CD4-positive, alpha-beta T cell (primary cell): ENCODE measurements at regions not wholly inside any gene's neighbourhood (a gene's known extent, or its start where the extent isn't known, plus 50 kb on each side); places are given as distances from the start of the nearest gene placed in this dataset.

ENCODE experiments used
- ATAC-seq: fragments of 200-7000 bp; cut with Tn5 transposase; one replicate; pipeline ENCODE4 v1.10.0; 2022; ENCODE audit warnings: mild to moderate bottlenecking; ENCODE audit not compliant: poor library complexity
- CTCF ChIA-PET: fragments of 350-600 bp; sonication (Branson Sonifier 250); formaldehyde crosslinking; loops from one replicate; lab custom pipeline; 2021; ENCODE audit warnings: antibody characterized with exemption, inconsistent platforms; lab: Charles Lee
- POLR2A ChIA-PET: fragments of 350-600 bp; sonication (Branson Sonifier 250); formaldehyde crosslinking; loops from one replicate; lab custom pipeline; 2021; ENCODE audit warnings: antibody characterized with exemption, inconsistent platforms; lab: Charles Lee
- DNase-seq, 14 experiments: peaks; one replicate each; pipeline ENCODE4 v3.0.0-alpha.2; 2013 to 2020; ENCODE audit warnings: mixed read lengths in 2 of 14
- H3K27ac ChIP-seq, 2 donors: one replicate each; pipeline versions ENCODE4 v1.5.1 to v1.7.0; 2013; ENCODE audit warnings: low read length in 2 of 2, low read depth in 1 of 2, mild to moderate bottlenecking in 1 of 2
- H3K27me3 ChIP-seq, 2 experiments: 1 replicate in 1 of 2; 2 replicates in 1 of 2; pipeline versions ENCODE4 v1.6.1 to v1.7.0; 2013; ENCODE audit warnings: low read length in 2 of 2, control low read depth in 1 of 2, mild to moderate bottlenecking in 1 of 2, moderate library complexity in 1 of 2; ENCODE audit not compliant: insufficient read depth in 2 of 2, control insufficient read depth in 1 of 2
- H3K36me3 ChIP-seq: one replicate; pipeline ENCODE4 v1.6.1; 2013; ENCODE audit warnings: low read length, control low read depth; ENCODE audit not compliant: insufficient read depth
- H3K4me1 ChIP-seq: one replicate; pipeline ENCODE4 v1.6.1; 2013; ENCODE audit warnings: low read length, control low read depth; ENCODE audit not compliant: insufficient read depth
- H3K4me3 ChIP-seq: one replicate; pipeline ENCODE4 v1.5.1; 2013; ENCODE audit warnings: mild to moderate bottlenecking, low read length, moderate library complexity
- H3K9me3 ChIP-seq, 2 experiments: 1 replicate in 1 of 2; 2 replicates in 1 of 2; pipeline versions ENCODE4 v1.6.1 to v1.7.0; 2013; ENCODE audit warnings: low read length in 2 of 2, mild to moderate bottlenecking in 2 of 2, control low read depth in 1 of 2, moderate library complexity in 1 of 2; ENCODE audit not compliant: control insufficient read depth in 1 of 2, insufficient read depth in 1 of 2
- H3K27ac Mint-ChIP-seq: one replicate; pipeline ENCODE4 v1.8.0; 2020; ENCODE audit warnings: mixed read lengths
- H3K27me3 Mint-ChIP-seq: one replicate; pipeline ENCODE4 v1.8.0; 2021; ENCODE audit warnings: mixed read lengths
- H3K36me3 Mint-ChIP-seq: one replicate; pipeline ENCODE4 v1.8.0; 2021; ENCODE audit warnings: low read depth, mixed read lengths
- H3K4me1 Mint-ChIP-seq: one replicate; pipeline ENCODE4 v1.8.0; 2021; ENCODE audit warnings: low read depth, mixed read lengths
- H3K4me3 Mint-ChIP-seq: one replicate; pipeline ENCODE4 v1.8.0; 2020; ENCODE audit warnings: mild to moderate bottlenecking, mixed read lengths
- H3K9me3 Mint-ChIP-seq: one replicate; pipeline ENCODE4 v1.8.0; 2020; ENCODE audit warnings: mixed read lengths
- intact Hi-C, 2 experiments: fragments of 100-400 bp; cut with DNase I in 1 of 2; cut with micrococcal nuclease in 1 of 2; formaldehyde crosslinking; loops; one replicate each; pipeline versions ENCODE4 v1.15.1 to v1.9.0; 2023 to 2025; cut with DNase I, micrococcal nuclease
- TF ChIP-seq, protein P1 (sequence below): fragments of 200-600 bp; IDR thresholded peaks from one replicate; pipeline ENCODE4 v1.8.0; 2022; ENCODE audit warnings: antibody characterized with exemption, mild to moderate bottlenecking

DNA sequence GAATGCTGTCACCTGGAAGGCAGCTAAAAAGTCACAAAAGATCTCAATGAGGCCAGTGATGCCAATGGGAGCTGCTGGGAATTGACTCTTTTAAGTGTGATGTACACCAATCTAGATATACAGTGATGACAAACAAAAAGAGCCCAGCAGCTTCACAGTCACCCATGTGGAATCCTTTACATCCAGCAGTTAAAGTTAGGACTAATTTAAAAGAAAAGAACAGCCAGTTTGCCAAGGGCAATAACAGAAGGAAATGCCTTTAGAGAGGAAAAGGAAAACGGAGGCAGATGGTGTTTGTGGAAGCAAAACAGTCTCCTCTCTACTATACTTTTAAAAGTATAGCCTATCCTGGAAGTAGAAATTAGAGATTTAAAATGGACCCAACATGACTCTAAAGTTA lies 873.5 kb downstream of the EPHA7 start:
- Mint-ChIP-seq H3K4me1 (no peaks in the 10 kb centered on the region), H3K27me3 (no peaks in the 10 kb centered on the region), H3K36me3 (no peaks in the 10 kb centered on the region), H3K4me3 (no peak overlapping the region), H3K27ac (no peak overlapping the region), H3K9me3 (peaks cover 3% of the 10 kb centered on the region)
- TF ChIP-seq, protein P1, sequence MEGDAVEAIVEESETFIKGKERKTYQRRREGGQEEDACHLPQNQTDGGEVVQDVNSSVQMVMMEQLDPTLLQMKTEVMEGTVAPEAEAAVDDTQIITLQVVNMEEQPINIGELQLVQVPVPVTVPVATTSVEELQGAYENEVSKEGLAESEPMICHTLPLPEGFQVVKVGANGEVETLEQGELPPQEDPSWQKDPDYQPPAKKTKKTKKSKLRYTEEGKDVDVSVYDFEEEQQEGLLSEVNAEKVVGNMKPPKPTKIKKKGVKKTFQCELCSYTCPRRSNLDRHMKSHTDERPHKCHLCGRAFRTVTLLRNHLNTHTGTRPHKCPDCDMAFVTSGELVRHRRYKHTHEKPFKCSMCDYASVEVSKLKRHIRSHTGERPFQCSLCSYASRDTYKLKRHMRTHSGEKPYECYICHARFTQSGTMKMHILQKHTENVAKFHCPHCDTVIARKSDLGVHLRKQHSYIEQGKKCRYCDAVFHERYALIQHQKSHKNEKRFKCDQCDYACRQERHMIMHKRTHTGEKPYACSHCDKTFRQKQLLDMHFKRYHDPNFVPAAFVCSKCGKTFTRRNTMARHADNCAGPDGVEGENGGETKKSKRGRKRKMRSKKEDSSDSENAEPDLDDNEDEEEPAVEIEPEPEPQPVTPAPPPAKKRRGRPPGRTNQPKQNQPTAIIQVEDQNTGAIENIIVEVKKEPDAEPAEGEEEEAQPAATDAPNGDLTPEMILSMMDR: no peak
- no peaks in the 10 kb centered on the region for H3K4me1 ChIP-seq
- H3K36me3 ChIP-seq: no peaks in the 10 kb centered on the region
- ChIA-PET CTCF (no interaction called here), POLR2A (no interaction called here)
- H3K9me3 ChIP-seq: peaks cover 0 to 4% of the 10 kb centered on the region in 2 experiments
- no peak overlapping the region for H3K4me3 ChIP-seq
- no peak for DNase-seq
- no peak for ATAC-seq
- intact Hi-C loops: no loop called here
- H3K27ac ChIP-seq: no peak overlapping the region
- no peaks in the 10 kb centered on the region for H3K27me3 ChIP-seq

- intact Hi-C loops: no loop called here
- Histone ChIP-seq H3K27ac (no peak overlapping the region), H3K36me3 (no peaks in the 10 kb centered on the region), H3K4me3 (no peak overlapping the region), H3K9me3 (no peaks in the 10 kb centered on the region), H3K27me3 (no peaks in the 10 kb centered on the region), H3K4me1 (no peaks in the 10 kb centered on the region)
- POLR2A ChIA-PET: no interaction called here
- Mint-ChIP-seq H3K4me1 (no peaks in the 10 kb centered on the region), H3K9me3 (peaks cover under 1% of the 10 kb centered on the region), H3K4me3 (no peak overlapping the region), H3K36me3 (no peaks in the 10 kb centered on the region), H3K27me3 (no peaks in the 10 kb centered on the region), H3K27ac (no peak overlapping the region)
- ATAC-seq: no peak
- CTCF ChIA-PET: no interaction called here
- DNase-seq: no peak
- TF ChIP-seq, protein P1: no peak
Measured at GRCh38 chr6:92541448-92542060, 877.8 kb downstream of the EPHA7 start.

DNA sequence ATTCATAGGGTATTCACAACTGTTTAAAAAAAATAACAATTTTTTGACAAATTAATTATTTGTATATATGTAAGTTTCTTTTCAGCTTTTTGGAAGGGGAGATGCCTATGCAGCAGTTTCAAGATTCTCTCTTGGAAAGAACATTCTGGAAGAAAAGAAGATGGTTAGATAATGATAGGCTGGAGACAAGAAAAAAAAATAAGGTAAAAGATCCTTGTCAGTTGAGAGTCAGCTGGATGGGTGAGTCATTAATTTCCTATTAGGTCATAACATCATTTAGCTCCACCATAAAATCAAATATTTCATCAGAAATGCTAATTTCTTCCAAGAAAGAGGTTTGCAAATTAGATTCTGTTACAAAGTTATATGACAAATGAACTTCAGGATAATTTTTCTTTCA lies 880.4 kb downstream of the EPHA7 start:
- ATAC-seq (no peak), DNase-seq (no peak)
- Mint-ChIP-seq H3K4me3 (no peak overlapping the region), H3K27ac (no peak overlapping the region), H3K27me3 (no peaks in the 10 kb centered on the region), H3K9me3 (peaks cover 7% of the 10 kb centered on the region), H3K4me1 (no peaks in the 10 kb centered on the region), H3K36me3 (no peaks in the 10 kb centered on the region)
- ChIA-PET POLR2A (no interaction called here), CTCF (no interaction called here)
- TF ChIP-seq, protein P1: no peak
- Histone ChIP-seq H3K4me3 (no peak overlapping the region), H3K27me3 (no peaks in the 10 kb centered on the region), H3K4me1 (no peaks in the 10 kb centered on the region), H3K27ac (no peak overlapping the region), H3K36me3 (no peaks in the 10 kb centered on the region), H3K9me3 (no peaks in the 10 kb centered on the region)
- intact Hi-C loops: no loop called here
